ENCODE measurements at regions not wholly inside any gene's neighbourhood (a gene's known extent, or its start where the extent isn't known, plus 50 kb on each side); places are given as distances from the start of the nearest gene placed in this dataset.

- no peak for DNase-seq (ENCODE audit: low spot score)
Observed at GRCh38 chr2:118510807-118511206, 336.6 kb downstream of the EN1 start.

DNA sequence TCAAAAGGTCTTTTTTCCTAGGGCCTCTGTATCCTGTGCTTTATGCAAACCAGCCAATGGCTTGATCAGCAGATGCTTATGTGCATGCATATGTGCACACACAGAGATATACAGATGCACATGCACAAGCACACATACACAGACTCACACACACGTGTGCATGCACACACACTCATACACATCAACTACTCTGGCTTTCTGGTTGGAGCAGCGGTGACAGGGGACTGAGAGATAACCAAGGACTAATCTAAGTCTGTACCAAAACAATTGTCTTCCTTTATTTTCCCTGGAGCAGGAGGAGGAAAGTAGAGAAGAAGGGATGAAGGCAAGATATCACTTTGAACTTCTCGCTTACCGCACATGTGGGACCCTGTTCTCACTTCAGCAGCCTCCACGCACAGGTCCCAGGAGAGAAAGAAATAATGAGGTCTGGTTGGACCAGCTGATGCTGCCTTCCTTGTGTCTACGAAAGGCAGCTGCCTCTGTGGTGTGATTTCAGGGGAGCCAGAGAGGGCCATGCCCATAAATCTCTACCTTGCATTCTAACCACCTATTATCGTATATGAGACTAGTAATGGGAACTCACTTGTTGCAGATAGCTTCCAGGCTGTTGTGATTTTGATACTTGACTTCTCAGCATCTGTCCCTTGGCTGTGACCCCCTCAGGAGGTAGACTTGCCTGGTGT, 338.0 kb downstream of the EN1 start:
- no peak for DNase-seq (ENCODE audit: low spot score)

- DNase-seq (ENCODE audit: low spot score) = no peak
Observed at GRCh38 chr2:118508282-118508681, 339.2 kb downstream of the EN1 start.

DNA sequence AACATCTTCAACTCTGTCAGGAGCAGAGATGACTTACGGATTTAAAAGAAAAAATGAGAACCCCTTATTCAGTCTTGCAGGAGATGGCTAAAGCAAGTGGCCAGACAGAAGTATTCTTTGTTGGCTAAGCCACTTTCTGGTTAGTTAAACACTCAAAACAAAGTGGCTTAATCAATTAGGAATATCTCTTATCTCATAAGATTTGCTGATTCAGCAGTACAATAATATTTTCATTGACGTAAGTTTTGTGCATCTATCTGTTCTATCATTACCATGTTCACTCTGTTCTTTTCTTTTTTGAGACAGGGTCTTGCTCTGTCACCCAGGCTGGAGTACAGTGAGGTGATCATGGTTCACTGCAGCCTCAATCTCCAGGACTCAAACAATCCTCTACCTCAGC, 342.0 kb downstream of the EN1 start:
- no peak for DNase-seq (ENCODE audit: low spot score)

DNA sequence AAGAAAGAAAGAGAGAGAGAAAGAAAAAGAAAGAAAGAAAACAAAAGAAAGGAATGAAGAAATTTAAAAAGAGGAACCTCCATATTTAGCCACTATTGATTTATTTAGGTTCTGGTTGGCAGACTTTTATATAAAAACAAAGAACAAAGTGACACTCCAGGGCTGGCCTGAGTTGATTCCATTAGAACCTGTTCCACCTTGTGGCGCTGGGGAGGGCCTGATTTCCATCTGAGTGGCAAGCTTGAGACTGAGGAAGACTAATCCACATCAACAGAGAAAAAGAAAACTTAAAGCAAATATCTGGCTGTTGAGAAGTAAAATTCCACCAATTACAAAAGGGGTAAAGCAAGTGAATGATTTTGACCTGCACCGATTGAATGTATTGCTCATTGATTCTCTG, 345.3 kb downstream of the EN1 start:
- no peak for DNase-seq (ENCODE audit: low spot score)

DNA sequence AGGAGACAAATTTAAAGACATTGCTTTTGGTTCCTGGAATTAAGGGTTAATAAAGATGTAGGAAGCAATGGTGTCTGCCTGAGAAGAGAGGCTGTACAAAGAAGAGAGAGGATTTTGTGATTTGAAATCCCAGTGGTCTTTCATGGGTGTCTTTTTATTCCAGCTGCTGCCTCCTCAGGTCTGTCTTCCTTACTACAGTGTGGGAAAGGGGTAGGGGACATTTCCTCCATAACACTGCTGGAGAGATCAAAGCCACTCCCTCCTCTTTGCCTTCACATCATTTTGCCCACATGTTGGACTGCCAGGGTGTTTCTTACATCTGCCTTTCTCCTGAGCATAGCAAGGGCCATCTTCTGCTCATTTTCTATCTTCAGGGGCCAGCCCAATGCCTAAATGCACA, 348.5 kb downstream of the EN1 start:
- no peak for DNase-seq (ENCODE audit: low spot score)

DNA sequence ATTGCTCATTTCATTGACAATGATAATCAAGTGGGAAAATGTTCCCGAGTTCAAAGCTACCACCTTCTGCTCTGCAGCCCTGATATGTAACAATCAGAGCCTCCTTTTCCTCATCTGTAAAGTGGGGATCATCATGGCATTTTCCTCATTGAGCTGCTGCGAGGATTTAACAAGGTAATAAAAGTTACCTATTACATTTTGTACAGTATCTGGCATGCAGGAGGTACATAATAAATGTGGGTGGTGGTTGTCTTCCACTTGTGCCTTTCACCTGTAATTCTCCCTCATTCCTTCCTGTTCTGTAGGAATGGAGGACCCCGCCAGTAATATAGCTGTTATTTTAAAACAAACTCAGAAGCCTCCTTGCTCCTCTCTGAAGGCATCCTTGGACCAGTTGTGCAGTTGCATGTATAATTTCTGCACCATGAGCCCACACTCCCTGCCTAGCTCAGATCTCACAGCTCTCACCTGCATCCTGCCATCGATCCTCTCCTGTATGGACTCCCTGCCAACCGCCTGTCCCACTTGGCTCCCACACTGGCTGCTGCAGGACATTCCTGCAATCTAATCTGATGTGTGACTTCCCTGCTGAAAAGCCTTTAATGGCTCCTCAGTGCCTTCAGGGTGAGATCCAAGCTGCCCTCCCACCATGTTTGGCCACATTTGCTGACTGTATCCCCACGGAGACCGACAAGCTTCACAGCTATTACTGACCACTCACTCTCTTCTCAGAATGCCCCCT, 350.4 kb downstream of the EN1 start:
- DNase-seq (ENCODE audit: low spot score) = no peak

DNA sequence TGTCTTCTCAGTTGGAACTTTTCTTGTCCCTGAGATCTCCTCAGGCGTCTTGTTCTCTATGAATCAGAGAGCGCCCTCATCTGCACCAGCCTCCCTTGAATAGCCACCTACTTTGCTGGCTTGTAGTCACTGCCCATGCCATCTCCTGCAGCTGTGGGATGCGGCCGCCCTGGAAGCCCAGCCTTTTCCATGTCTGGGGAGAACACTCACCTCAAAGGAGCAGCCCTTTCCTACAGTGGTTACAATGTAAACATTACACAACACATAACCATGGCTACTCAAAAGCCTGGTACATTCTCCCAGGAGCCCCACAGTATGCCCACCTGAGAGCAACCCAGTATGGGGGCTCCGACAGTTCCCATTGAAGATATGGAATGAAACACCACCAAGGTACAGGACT, 351.0 kb downstream of the EN1 start:
- DNase-seq (ENCODE audit: low spot score) = no peak

DNA sequence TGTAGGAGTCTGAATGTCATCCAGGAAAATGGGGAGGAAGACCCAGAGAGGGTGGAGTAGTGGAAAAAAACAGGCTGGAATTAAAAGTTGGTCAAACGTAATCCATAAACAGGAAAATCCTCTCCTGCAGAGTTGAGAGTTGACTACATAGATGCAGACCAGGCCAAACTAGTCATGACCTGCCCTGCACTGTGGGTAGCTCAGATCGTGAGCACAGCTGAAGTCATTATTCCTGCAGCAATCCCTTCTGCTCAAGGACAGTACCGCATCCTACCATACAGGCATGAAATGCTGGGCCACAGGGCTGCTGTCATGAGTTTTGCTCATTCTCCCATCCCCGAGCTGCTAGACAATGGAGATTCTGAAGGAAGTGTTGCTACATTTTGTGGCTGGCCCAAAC, 352.2 kb downstream of the EN1 start:
- DNase-seq (ENCODE audit: low spot score) = no peak

GRCh38 chr2:118493213-118493612, 354.2 kb downstream of the EN1 start:
- no peak for DNase-seq (ENCODE audit: low spot score)

DNA sequence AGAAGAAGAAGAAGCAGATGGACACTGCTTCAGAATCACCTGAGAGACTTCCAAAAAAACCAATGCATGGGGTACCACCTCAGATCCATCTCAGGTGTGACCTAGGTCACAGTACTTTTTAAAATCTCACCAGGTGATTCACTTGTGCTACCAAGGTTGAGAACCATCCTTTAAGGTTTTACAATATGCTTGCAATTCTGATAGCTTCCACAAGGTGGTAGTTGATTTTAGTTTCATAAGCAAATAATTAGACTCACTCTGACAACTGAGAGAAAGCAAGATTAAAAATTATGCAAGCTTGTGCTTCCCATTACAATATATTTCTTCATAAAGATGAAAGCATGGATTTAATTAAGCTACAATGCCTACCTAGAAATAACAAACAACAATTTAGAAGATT, 355.1 kb downstream of the EN1 start:
- DNase-seq (ENCODE audit: low spot score) = peak; percentile 48

DNA sequence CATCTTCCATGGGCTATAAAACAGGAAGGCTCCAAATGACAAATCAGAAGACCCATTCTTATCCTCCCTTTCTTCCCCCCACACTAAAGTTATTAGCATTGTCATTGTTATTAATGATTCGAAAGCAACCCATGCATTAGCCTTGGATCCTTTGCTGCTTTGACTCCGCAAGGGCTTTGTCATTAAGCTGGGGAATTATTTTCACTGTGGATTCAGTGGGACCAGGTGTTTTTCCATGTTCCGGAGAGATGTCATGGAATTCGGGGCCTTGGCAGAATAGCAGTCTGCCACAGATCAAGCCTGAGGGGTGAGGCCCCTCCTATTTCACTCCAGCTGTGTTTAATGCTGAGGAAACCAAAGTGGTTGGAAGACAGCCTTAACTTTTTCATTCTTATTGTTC, 357.1 kb downstream of the EN1 start:
- DNase-seq (ENCODE audit: low spot score) = no peak

DNA sequence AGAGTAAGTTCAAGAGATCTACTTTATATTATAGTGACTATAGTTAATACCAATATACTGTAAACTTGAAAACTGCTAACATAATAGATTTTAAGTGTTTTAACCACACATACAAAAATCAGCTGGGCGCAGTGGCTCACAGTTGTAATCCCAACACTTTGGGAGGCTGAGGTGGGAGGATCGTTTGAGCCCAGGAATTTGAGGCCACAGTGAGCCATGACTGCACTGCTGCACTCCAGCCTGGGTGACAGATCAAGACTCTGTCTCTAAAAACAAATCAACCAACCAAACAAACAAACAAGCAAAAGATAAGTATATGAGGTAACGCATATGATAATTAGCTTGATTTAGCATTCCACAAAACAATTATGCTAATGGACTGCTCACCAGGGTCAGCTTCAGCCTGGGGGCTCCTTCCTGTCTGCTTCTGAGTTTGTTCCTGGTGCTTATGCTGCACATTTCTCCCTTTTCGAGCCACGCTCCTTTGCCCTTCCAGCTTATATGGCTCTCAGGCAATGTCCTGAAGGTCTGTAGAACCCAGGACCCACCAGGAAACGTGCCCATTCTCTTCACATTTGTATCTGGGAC, 357.6 kb downstream of the EN1 start:
- DNase-seq (ENCODE audit: low spot score) = no peak

- DNase-seq (ENCODE audit: low spot score) = no peak
Observed at GRCh38 chr2:118481299-118481698, 366.1 kb downstream of the EN1 start.

GRCh38 chr2:118479020-118479419, 368.4 kb downstream of the EN1 start:
- DNase-seq (ENCODE audit: low spot score) = no peak

DNA sequence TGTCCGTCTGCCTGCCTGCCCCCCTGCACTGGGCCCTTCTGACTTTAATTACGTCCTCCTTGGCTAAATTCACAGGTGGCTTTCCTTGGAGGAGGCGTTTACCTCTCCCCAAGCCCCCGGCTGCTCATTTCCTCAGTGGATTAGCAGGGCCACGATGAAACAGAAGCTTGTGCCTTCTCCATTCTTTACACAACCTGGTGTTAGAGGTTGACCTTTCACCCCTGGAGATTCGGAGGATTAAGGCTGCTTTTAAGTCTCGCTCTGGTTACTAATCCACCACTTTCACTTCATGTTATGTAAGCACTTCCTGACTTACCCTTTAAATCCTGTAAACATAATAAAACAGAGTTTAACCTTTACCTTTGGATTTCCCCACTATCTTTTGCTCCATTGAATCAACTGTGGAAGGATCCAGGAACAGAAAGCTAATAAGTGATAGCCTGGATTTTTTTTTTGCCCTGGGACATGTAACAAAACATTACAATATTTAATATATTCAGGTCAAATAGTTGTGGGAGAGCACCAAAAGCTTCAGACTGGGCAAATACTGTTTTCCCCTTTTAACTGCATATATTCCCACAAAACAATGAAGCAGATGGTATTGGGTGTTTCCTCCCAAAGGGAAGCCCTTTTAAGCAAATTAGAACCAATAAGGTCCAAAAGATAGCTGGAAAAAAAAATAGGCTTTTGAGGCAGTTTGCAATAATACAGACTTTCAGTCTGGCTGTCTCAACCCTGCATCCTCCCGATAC, 370.2 kb downstream of the EN1 start:
- DNase-seq (ENCODE audit: low spot score) = no peak

- DNase-seq (ENCODE audit: low spot score) = no peak
Observed at GRCh38 chr2:118475622-118476205, 371.7 kb downstream of the EN1 start.

GRCh38 chr2:118474541-118474920, 372.9 kb downstream of the EN1 start:
- no peak for DNase-seq (ENCODE audit: low spot score)

- DNase-seq (ENCODE audit: low spot score) = no peak
Observed at GRCh38 chr2:118473846-118474540, 373.5 kb downstream of the EN1 start.

GRCh38 chr2:118473241-118473640, 374.2 kb downstream of the EN1 start:
- no peak for DNase-seq (ENCODE audit: low spot score)

GRCh38 chr2:118470297-118470696, 377.2 kb downstream of the EN1 start:
- DNase-seq (ENCODE audit: low spot score) = no peak

DNA sequence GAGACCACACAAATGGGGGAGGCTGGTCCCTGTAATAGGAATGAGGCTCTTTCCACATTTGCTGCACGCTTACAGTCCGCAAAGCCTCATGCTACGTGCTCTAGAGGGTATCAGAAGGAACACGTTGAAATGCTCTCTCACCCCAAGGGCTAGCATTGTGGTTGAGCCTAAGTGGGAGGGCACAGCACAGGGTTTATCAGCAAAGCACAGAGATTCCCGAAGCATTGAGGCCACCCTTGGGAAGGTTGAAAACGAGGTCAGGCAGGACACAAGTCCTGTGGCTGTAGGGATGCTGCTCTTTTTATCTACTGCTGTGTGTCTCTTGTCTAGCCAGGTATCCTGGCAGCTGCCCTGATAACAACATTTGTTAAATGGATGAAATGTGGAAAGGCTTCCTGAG, 378.3 kb downstream of the EN1 start:
- DNase-seq (ENCODE audit: low spot score) = no peak

All from NAMALWA (cell line).